ENCODE measurements at regions not wholly inside any gene's neighbourhood (a gene's known extent, or its start where the extent isn't known, plus 50 kb on each side); places are given as distances from the start of the nearest gene placed in this dataset.

DNA sequence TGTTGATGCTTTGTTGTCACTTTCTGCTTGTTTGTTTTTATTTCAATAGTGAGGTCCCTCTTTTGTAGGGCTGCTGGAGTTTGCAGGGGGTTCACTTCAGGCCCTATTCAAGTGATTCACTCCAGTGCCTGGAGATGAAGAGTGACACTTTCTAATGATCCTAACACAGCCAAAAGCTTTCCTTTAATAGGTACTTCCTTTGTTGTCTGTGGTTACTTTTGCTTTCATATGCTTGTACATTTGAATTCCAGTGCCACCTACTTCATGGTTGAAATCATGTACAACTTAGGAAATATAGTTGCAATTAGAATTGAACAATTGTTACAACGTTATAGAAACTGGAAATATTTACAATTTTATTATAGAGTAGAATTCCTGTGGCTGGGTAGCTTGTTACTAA is 466.8 kb upstream of the EPHA3 start:
- ChIA-PET CTCF (no interaction called here), POLR2A (no interaction called here)
- Histone ChIP-seq H3K4me3 (ENCODE audit: low read depth, low read length) (no peak overlapping the region), H3K27me3 (ENCODE audit: control insufficient read depth, insufficient read depth, low read length) (no peaks in the 10 kb centered on the region), H3K36me3 (ENCODE audit: control insufficient read depth, insufficient read depth, low read length) (no peaks in the 10 kb centered on the region)
- TF ChIP-seq, protein P1, sequence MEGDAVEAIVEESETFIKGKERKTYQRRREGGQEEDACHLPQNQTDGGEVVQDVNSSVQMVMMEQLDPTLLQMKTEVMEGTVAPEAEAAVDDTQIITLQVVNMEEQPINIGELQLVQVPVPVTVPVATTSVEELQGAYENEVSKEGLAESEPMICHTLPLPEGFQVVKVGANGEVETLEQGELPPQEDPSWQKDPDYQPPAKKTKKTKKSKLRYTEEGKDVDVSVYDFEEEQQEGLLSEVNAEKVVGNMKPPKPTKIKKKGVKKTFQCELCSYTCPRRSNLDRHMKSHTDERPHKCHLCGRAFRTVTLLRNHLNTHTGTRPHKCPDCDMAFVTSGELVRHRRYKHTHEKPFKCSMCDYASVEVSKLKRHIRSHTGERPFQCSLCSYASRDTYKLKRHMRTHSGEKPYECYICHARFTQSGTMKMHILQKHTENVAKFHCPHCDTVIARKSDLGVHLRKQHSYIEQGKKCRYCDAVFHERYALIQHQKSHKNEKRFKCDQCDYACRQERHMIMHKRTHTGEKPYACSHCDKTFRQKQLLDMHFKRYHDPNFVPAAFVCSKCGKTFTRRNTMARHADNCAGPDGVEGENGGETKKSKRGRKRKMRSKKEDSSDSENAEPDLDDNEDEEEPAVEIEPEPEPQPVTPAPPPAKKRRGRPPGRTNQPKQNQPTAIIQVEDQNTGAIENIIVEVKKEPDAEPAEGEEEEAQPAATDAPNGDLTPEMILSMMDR (IDR thresholded peaks at IDR 0.05; ENCODE audit: insufficient read depth, low read depth, low read length) = no peak
- DNase-seq (ENCODE audit: low read depth) = no peak

- ChIA-PET CTCF (no interaction called here), POLR2A (no interaction called here)
- Histone ChIP-seq H3K36me3 (ENCODE audit: control insufficient read depth, insufficient read depth, low read length) (no peaks in the 10 kb centered on the region), H3K27me3 (ENCODE audit: control insufficient read depth, insufficient read depth, low read length) (no peaks in the 10 kb centered on the region), H3K4me3 (ENCODE audit: low read depth, low read length) (no peak overlapping the region)
- TF ChIP-seq, protein P1 (IDR thresholded peaks at IDR 0.05; ENCODE audit: insufficient read depth, low read depth, low read length) = no peak
- DNase-seq (ENCODE audit: low read depth) = no peak
Measured at GRCh38 chr3:88641033-88641604, 466.3 kb upstream of the EPHA3 start.

GRCh38 chr3:88657459-88657858 is 450.0 kb upstream of the EPHA3 start:
- ChIA-PET CTCF (no interaction called here), POLR2A (no interaction called here)
- TF ChIP-seq, protein P1 (IDR thresholded peaks at IDR 0.05; ENCODE audit: insufficient read depth, low read depth, low read length) = no peak
- Histone ChIP-seq H3K36me3 (ENCODE audit: control insufficient read depth, insufficient read depth, low read length) (no peaks in the 10 kb centered on the region), H3K4me3 (ENCODE audit: low read depth, low read length) (no peak overlapping the region), H3K27me3 (ENCODE audit: control insufficient read depth, insufficient read depth, low read length) (no peaks in the 10 kb centered on the region)
- DNase-seq (ENCODE audit: low read depth) = no peak

- Histone ChIP-seq H3K27me3 (ENCODE audit: control insufficient read depth, insufficient read depth, low read length) (no peaks in the 10 kb centered on the region), H3K4me3 (ENCODE audit: low read depth, low read length) (no peak overlapping the region), H3K36me3 (ENCODE audit: control insufficient read depth, insufficient read depth, low read length) (no peaks in the 10 kb centered on the region)
- TF ChIP-seq, protein P1 (IDR thresholded peaks at IDR 0.05; ENCODE audit: insufficient read depth, low read depth, low read length) = no peak
- POLR2A ChIA-PET = no interaction called here
- no peak for DNase-seq (ENCODE audit: low read depth)
- CTCF ChIA-PET = no interaction called here
Measured at GRCh38 chr3:88661433-88661824, 446.0 kb upstream of the EPHA3 start.

DNA sequence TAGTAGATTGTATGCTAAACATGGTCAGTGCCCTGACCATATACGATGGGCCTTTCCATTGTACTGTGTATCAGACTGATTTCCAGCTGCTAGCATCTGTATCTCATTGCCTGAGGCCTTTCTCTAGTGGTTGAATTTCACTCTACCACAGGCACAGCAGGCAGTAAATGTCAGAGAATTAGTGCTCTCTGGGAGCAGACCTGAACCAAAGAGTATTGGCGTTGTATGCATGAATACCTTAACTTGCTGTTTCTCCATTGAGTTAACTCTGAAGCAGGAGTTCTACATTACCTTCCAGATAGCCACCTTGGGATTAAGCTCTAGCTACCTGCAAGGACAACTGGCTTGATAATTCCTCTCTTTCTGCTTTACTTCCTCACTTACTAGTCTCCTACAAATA is 439.2 kb upstream of the EPHA3 start:
- H3K36me3 ChIP-seq (ENCODE audit: control insufficient read depth, insufficient read depth, low read length) = no peaks in the 10 kb centered on the region
- no peaks in the 10 kb centered on the region for H3K27me3 ChIP-seq (ENCODE audit: control insufficient read depth, insufficient read depth, low read length)
- ChIA-PET POLR2A (no interaction called here), CTCF (no interaction called here)
- no peak for DNase-seq (ENCODE audit: low read depth)
- TF ChIP-seq, protein P1 (IDR thresholded peaks at IDR 0.05; ENCODE audit: insufficient read depth, low read depth, low read length) = no peak
- no peak overlapping the region for H3K4me3 ChIP-seq (ENCODE audit: low read depth, low read length)
